ENCODE measurements at regions not wholly inside any gene's neighbourhood (a gene's known extent, or its start where the extent isn't known, plus 50 kb on each side); places are given as distances from the start of the nearest gene placed in this dataset.

DNA sequence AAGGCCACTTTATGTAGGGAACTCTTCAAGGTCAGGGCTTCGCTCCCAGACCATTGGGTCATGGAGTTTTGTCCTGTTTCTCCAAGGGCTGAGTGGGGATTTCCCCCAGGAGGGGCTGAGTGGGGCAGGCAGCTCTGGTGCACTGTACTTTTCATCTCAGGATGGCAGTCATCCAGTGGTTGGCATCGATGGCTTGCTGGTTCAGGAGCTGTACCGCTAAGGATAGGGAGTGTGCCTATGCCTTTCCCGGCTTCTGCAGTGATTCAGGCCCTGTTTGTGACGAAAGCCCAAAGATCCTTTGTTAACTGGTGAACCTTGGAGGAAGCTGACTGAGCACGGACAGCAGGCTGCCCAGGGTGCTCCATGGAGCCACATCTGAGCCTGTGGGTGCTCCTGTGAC, 100.1 kb upstream of the GADD45A start:
- Mint-ChIP-seq H3K27me3 (peaks cover 3% of the 10 kb centered on the region), H3K36me3 (ENCODE audit: low read depth) (no peaks in the 10 kb centered on the region), H3K4me3 (no peak overlapping the region), H3K9me3 (no peaks in the 10 kb centered on the region), H3K27ac (no peak overlapping the region), H3K4me1 (no peaks in the 10 kb centered on the region)
- ChIA-PET POLR2A (no interaction called here), CTCF (interaction anchor here (0.9 to 1.6 kb wide), 2 partner anchors 23 to 175 kb away, joined by 3 to 5 read pairs; no protein-coding TSS in a partner anchor)
- no peak for ATAC-seq (ENCODE audit: low read depth)
- TF ChIP-seq, protein P1, sequence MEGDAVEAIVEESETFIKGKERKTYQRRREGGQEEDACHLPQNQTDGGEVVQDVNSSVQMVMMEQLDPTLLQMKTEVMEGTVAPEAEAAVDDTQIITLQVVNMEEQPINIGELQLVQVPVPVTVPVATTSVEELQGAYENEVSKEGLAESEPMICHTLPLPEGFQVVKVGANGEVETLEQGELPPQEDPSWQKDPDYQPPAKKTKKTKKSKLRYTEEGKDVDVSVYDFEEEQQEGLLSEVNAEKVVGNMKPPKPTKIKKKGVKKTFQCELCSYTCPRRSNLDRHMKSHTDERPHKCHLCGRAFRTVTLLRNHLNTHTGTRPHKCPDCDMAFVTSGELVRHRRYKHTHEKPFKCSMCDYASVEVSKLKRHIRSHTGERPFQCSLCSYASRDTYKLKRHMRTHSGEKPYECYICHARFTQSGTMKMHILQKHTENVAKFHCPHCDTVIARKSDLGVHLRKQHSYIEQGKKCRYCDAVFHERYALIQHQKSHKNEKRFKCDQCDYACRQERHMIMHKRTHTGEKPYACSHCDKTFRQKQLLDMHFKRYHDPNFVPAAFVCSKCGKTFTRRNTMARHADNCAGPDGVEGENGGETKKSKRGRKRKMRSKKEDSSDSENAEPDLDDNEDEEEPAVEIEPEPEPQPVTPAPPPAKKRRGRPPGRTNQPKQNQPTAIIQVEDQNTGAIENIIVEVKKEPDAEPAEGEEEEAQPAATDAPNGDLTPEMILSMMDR (IDR thresholded peaks at IDR 0.05), result no peak
- no peak for DNase-seq
- intact Hi-C loops (cut with micrococcal nuclease), result no loop called here

DNA sequence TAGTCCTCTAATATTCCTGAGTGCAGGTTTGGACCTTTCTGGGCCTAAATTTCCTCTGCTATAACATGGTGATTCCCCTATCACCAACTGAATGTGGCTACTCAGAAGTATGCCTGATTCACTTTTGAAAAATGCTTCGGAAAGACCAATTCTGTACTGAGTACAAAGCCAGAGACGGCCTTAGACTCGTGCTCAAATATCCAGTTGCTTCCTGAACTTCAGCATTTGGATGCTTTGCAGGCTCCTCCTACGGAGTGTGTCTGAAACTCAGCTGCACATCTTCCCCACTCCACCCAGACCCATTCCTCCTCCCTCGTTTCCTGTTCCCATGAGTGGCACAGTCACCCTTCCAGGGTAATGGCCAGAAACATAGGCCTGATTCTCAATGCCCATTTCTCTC, 98.4 kb upstream of the GADD45A start:
- DNase-seq, result no peak
- ChIA-PET CTCF (interaction anchor here (1.6 kb wide), 1 partner anchor 173 kb away, joined by 5 read pairs; no protein-coding TSS in a partner anchor), POLR2A (no interaction called here)
- intact Hi-C loops (cut with micrococcal nuclease), result no loop called here
- no peak overlapping the region for H3K4me3 Mint-ChIP-seq
- peaks cover 3% of the 10 kb centered on the region for H3K27me3 Mint-ChIP-seq
- no peaks in the 10 kb centered on the region for H3K4me1 Mint-ChIP-seq
- TF ChIP-seq, protein P1 (IDR thresholded peaks at IDR 0.05), result no peak
- no peak overlapping the region for H3K27ac Mint-ChIP-seq
- no peaks in the 10 kb centered on the region for H3K36me3 Mint-ChIP-seq (ENCODE audit: low read depth)
- no peaks in the 10 kb centered on the region for H3K9me3 Mint-ChIP-seq
- ATAC-seq (ENCODE audit: low read depth), result no peak

DNA sequence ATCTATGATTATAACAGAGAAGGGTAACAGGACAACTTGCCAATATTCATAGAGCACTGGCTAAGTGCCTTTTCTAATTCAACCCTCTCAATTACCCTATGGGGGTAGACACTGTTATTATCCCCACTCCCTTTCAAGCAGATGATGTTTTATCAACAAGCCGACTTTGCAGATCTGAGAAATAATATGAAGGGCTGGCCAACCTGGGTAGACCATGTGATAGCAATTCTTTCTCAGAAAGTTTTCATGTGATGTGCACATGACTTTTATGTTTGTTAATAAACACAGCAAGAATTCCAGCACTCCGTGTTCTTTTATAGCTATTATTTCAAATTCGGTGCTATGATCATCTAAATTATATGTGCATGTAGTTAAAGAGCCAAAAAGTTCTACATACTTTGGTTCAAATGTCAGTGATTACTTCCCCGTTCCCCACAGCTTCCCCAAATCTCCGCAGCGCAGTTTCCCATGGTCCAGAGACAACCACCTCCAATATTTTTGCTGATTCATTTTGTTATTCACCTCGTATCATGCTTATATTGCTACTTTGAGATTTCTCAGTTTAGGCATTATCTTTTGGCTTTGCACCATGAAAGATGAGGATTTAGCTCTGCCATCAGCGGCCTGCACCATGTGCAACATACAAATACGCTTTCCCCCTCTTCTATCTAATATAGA, 96.7 kb upstream of the GADD45A start:
- intact Hi-C loops (cut with micrococcal nuclease), result no loop called here
- POLR2A ChIA-PET, result no interaction called here
- no peak overlapping the region for H3K27ac Mint-ChIP-seq
- no peak overlapping the region for H3K4me3 Mint-ChIP-seq
- H3K9me3 Mint-ChIP-seq, result no peaks in the 10 kb centered on the region
- CTCF ChIA-PET, result no interaction called here
- H3K27me3 Mint-ChIP-seq, result peaks cover 3% of the 10 kb centered on the region
- no peak for DNase-seq
- TF ChIP-seq, protein P1 (IDR thresholded peaks at IDR 0.05), result no peak
- no peaks in the 10 kb centered on the region for H3K36me3 Mint-ChIP-seq (ENCODE audit: low read depth)
- ATAC-seq (ENCODE audit: low read depth), result no peak
- no peaks in the 10 kb centered on the region for H3K4me1 Mint-ChIP-seq

DNA sequence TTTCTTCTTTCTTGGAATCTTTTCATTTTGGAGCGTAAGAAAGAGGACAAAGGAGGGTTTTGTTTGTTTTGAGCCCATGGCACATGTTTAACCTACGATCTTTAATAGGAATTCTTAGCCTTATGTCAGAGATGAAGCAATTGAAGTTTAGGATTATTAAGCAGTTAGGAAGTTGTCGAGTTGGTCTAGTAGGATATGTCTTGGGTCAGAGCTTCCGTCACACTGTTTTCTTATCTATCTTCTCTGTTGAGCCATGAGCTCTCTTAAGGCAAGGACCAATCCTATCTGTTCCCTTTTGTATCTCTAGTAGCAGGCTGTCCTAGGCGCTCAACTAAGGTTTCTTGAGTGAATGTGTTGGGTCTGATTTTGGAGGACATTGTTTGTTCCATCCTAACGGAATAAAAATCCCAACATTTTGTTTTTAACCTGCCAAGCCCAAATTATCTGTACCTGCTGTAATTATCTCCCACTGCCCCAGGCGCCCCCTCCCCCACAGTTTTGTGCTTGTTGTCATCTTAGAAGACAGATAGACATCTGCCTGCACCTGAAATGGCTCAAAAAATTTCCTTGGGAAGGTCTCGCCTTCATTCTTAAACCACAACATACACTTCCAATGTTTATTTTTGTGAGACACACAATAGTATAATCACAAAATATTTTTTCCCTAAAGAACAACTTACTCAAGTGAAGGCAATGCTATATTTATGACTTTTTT, 95.3 kb upstream of the GADD45A start:
- Mint-ChIP-seq H3K27me3 (peaks cover 3% of the 10 kb centered on the region), H3K4me3 (no peak overlapping the region), H3K27ac (no peak overlapping the region), H3K9me3 (peaks cover 3% of the 10 kb centered on the region), H3K4me1 (no peaks in the 10 kb centered on the region), H3K36me3 (ENCODE audit: low read depth) (no peaks in the 10 kb centered on the region)
- TF ChIP-seq, protein P1 (IDR thresholded peaks at IDR 0.05), result no peak
- intact Hi-C loops (cut with micrococcal nuclease), result no loop called here
- ATAC-seq (ENCODE audit: low read depth), result no peak
- no peak for DNase-seq
- ChIA-PET POLR2A (no interaction called here), CTCF (no interaction called here)

DNA sequence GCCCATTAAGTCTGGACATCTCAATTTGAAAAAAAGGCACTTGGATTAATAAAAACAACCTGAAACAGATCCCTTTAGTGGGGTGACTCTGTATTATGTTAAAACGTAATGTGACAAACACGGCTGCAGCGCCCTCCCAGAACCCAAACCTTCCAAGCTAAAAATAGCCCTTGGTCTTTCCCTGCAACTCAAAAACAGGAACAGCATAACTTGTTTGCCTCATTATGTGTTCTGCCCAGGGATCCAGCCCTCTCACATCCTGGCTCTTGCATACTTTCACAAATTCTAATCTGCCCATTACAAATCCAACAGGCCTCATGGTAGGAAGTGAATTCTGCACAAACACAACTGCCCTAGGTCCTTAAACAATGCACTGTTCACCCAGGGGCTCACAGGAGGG, 94.7 kb upstream of the GADD45A start:
- ATAC-seq (ENCODE audit: low read depth) (no peak), DNase-seq (no peak)
- ChIA-PET CTCF (no interaction called here), POLR2A (no interaction called here)
- Mint-ChIP-seq H3K4me3 (no peak overlapping the region), H3K36me3 (ENCODE audit: low read depth) (no peaks in the 10 kb centered on the region), H3K4me1 (no peaks in the 10 kb centered on the region), H3K9me3 (peaks cover 3% of the 10 kb centered on the region), H3K27me3 (peaks cover 3% of the 10 kb centered on the region), H3K27ac (no peak overlapping the region)
- TF ChIP-seq, protein P1 (IDR thresholded peaks at IDR 0.05), result no peak
- intact Hi-C loops (cut with micrococcal nuclease), result no loop called here

Data from activated B cell treated with CpG ODN at 0.5 μM for 24 hours (primary cell).